MCF 10A (cell line): ENCODE measurements at regions not wholly inside any gene's neighbourhood (a gene's known extent, or its start where the extent isn't known, plus 50 kb on each side); places are given as distances from the start of the nearest gene placed in this dataset.
A peak's percentile ranks its signal among the peaks of the same experiment; 100 is the strongest.

Experiments used
- BruUV-seq: library from RNA; stranded (reverse); fragments of 400-500 nt; replicated peaks from 2 replicates; lab custom pipeline; 2021; lab: Mats Ljungman, UMichigan
- CTCF ChIA-PET: fragments of 300-600 bp; sonication (Branson Sonifier 250); formaldehyde crosslinking; extraction: SDS; loops from one replicate; lab custom pipeline; 2021; ENCODE audit warnings: antibody characterized with exemption, inconsistent platforms; lab: Yijun Ruan, JAX
- POLR2A ChIA-PET: fragments of 300-600, 350-650 bp; sonication (Branson Sonifier 250); formaldehyde crosslinking; extraction: SDS; loops from one replicate; lab custom pipeline; 2020; ENCODE audit warnings: antibody characterized with exemption, inconsistent platforms; lab: Yijun Ruan, JAX
- DNase-seq: peaks from one replicate; pipeline ENCODE4 v3.0.0-alpha.2; 2018; ENCODE audit not compliant: unreplicated experiment
- H3K27ac Mint-ChIP-seq: one replicate; pipeline ENCODE4 v1.8.0; 2022; ENCODE audit warnings: mild to moderate bottlenecking, low read depth, mixed read lengths; ENCODE audit not compliant: unreplicated experiment
- H3K27me3 Mint-ChIP-seq: one replicate; pipeline ENCODE4 v1.8.0; 2022; ENCODE audit warnings: mixed read lengths; ENCODE audit not compliant: insufficient read depth, unreplicated experiment
- H3K36me3 Mint-ChIP-seq: one replicate; pipeline ENCODE4 v1.8.0; 2022; ENCODE audit warnings: mild to moderate bottlenecking, moderate library complexity, mixed read lengths; ENCODE audit not compliant: insufficient read depth, unreplicated experiment
- H3K4me1 Mint-ChIP-seq: one replicate; pipeline ENCODE4 v1.8.0; 2022; ENCODE audit warnings: mixed read lengths; ENCODE audit not compliant: insufficient read depth, unreplicated experiment
- H3K4me3 Mint-ChIP-seq: one replicate; pipeline ENCODE4 v1.8.0; 2022; ENCODE audit warnings: mild to moderate bottlenecking, moderate library complexity, mixed read lengths; ENCODE audit not compliant: unreplicated experiment
- H3K9me3 Mint-ChIP-seq: one replicate; pipeline ENCODE4 v1.8.0; 2022; ENCODE audit warnings: mixed read lengths; ENCODE audit not compliant: unreplicated experiment
- CTCF ChIP-seq: fragments of 200-600 bp; IDR thresholded peaks from one replicate; pipeline ENCODE4 v1.8.0; 2022; ENCODE audit warnings: antibody characterized with exemption, mild to moderate bottlenecking; ENCODE audit not compliant: unreplicated experiment
- intact Hi-C: fragments of 100-400 bp; cut with micrococcal nuclease; formaldehyde crosslinking; loops from 2 replicates; pipeline ENCODE4 v1.14.1; 2022

GRCh38 chr2:13813236-13813635 lies 819.3 kb upstream of the LRATD1 start:
- H3K36me3 Mint-ChIP-seq, result no peaks in the 10 kb centered on the region
- no peak for DNase-seq
- POLR2A ChIA-PET, result no interaction called here
- H3K9me3 Mint-ChIP-seq, result no peaks in the 10 kb centered on the region
- H3K4me3 Mint-ChIP-seq, result no peak overlapping the region
- intact Hi-C loops, result no loop called here
- H3K27me3 Mint-ChIP-seq, result no peaks in the 10 kb centered on the region
- CTCF ChIA-PET, result no interaction called here
- BruUV-seq, result no TSS peak
- H3K27ac Mint-ChIP-seq, result no peak overlapping the region
- TF ChIP-seq CTCF, result no peak
- no peaks in the 10 kb centered on the region for H3K4me1 Mint-ChIP-seq

- no TSS peak for BruUV-seq
- H3K27me3 Mint-ChIP-seq, result no peaks in the 10 kb centered on the region
Measured at GRCh38 chr2:13818002-13818401, 814.5 kb upstream of the LRATD1 start.

DNA sequence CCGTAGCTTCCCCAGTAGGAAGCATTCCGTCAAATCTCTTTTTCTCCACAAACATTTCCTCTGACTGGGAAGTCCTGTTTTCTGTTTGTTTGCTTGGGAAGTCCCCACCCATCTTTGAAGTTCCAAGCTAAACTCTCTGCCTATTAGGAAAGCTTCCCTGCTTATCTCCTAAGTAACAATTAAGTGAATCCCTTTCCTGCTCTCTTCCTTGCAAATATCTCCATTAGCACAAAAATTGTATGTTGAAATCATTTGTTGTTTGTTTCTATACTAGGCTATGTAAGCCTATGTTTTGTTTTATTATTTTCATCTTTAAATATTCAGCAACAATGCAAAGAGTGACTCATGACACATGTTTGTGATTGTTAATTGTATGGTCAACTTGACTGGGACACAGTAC lies 812.6 kb upstream of the LRATD1 start:
- POLR2A ChIA-PET, result no interaction called here

More at GRCh38 chr2:13818002-13818401, 814.5 kb upstream of the LRATD1 start:
- POLR2A ChIA-PET, result no interaction called here
- intact Hi-C loops, result no loop called here
- no peak for TF ChIP-seq CTCF
- no peaks in the 10 kb centered on the region for H3K36me3 Mint-ChIP-seq
- no peak overlapping the region for H3K4me3 Mint-ChIP-seq
- CTCF ChIA-PET, result no interaction called here
- no peak for DNase-seq
- H3K27ac Mint-ChIP-seq, result no peak overlapping the region
- no peaks in the 10 kb centered on the region for H3K9me3 Mint-ChIP-seq
- H3K4me1 Mint-ChIP-seq, result no peaks in the 10 kb centered on the region

GRCh38 chr2:13821255-13821880 lies 811.1 kb upstream of the LRATD1 start:
- Mint-ChIP-seq H3K4me3 (no peak overlapping the region), H3K27ac (no peak overlapping the region), H3K9me3 (no peaks in the 10 kb centered on the region), H3K4me1 (no peaks in the 10 kb centered on the region), H3K36me3 (no peaks in the 10 kb centered on the region), H3K27me3 (no peaks in the 10 kb centered on the region)
- intact Hi-C loops, result no loop called here
- TF ChIP-seq CTCF, result no peak
- DNase-seq, result peak; percentile 33
- ChIA-PET CTCF (interaction anchor here (0.6 to 0.7 kb wide), 2 partner anchors 26 to 69 kb away, joined by 3 to 4 read pairs; no protein-coding TSS in a partner anchor), POLR2A (no interaction called here)
- BruUV-seq, result no TSS peak

More for the DNA sequence above, 812.6 kb upstream of the LRATD1 start:
- Mint-ChIP-seq H3K9me3 (no peaks in the 10 kb centered on the region), H3K4me3 (no peak overlapping the region), H3K4me1 (no peaks in the 10 kb centered on the region), H3K36me3 (no peaks in the 10 kb centered on the region), H3K27ac (no peak overlapping the region), H3K27me3 (no peaks in the 10 kb centered on the region)
- no peak for DNase-seq
- BruUV-seq, result no TSS peak
- CTCF ChIA-PET, result no interaction called here
- no peak for TF ChIP-seq CTCF
- intact Hi-C loops, result no loop called here
